MCF 10A (cell line): ENCODE measurements at regions not wholly inside any gene's neighbourhood (a gene's known extent, or its start where the extent isn't known, plus 50 kb on each side); places are given as distances from the start of the nearest gene placed in this dataset.

ENCODE experiments used
- BruUV-seq: library from RNA; stranded (reverse); fragments of 400-500 nt; replicated peaks from 2 replicates; lab custom pipeline; 2021; lab: Mats Ljungman, UMichigan
- CTCF ChIA-PET: fragments of 300-600 bp; sonication (Branson Sonifier 250); formaldehyde crosslinking; extraction: SDS; loops from one replicate; lab custom pipeline; 2021; ENCODE audit warnings: antibody characterized with exemption, inconsistent platforms; lab: Yijun Ruan, JAX
- POLR2A ChIA-PET: fragments of 300-600, 350-650 bp; sonication (Branson Sonifier 250); formaldehyde crosslinking; extraction: SDS; loops from one replicate; lab custom pipeline; 2020; ENCODE audit warnings: antibody characterized with exemption, inconsistent platforms; lab: Yijun Ruan, JAX
- DNase-seq: peaks from one replicate; pipeline ENCODE4 v3.0.0-alpha.2; 2018; ENCODE audit not compliant: unreplicated experiment
- H3K27ac Mint-ChIP-seq: one replicate; pipeline ENCODE4 v1.8.0; 2022; ENCODE audit warnings: mild to moderate bottlenecking, low read depth, mixed read lengths; ENCODE audit not compliant: unreplicated experiment
- H3K27me3 Mint-ChIP-seq: one replicate; pipeline ENCODE4 v1.8.0; 2022; ENCODE audit warnings: mixed read lengths; ENCODE audit not compliant: insufficient read depth, unreplicated experiment
- H3K36me3 Mint-ChIP-seq: one replicate; pipeline ENCODE4 v1.8.0; 2022; ENCODE audit warnings: mild to moderate bottlenecking, moderate library complexity, mixed read lengths; ENCODE audit not compliant: insufficient read depth, unreplicated experiment
- H3K4me1 Mint-ChIP-seq: one replicate; pipeline ENCODE4 v1.8.0; 2022; ENCODE audit warnings: mixed read lengths; ENCODE audit not compliant: insufficient read depth, unreplicated experiment
- H3K4me3 Mint-ChIP-seq: one replicate; pipeline ENCODE4 v1.8.0; 2022; ENCODE audit warnings: mild to moderate bottlenecking, moderate library complexity, mixed read lengths; ENCODE audit not compliant: unreplicated experiment
- H3K9me3 Mint-ChIP-seq: one replicate; pipeline ENCODE4 v1.8.0; 2022; ENCODE audit warnings: mixed read lengths; ENCODE audit not compliant: unreplicated experiment
- CTCF ChIP-seq: fragments of 200-600 bp; IDR thresholded peaks from one replicate; pipeline ENCODE4 v1.8.0; 2022; ENCODE audit warnings: antibody characterized with exemption, mild to moderate bottlenecking; ENCODE audit not compliant: unreplicated experiment
- intact Hi-C: fragments of 100-400 bp; cut with micrococcal nuclease; formaldehyde crosslinking; loops from 2 replicates; pipeline ENCODE4 v1.14.1; 2022

- no peak for TF ChIP-seq CTCF
- H3K36me3 Mint-ChIP-seq = no peaks in the 10 kb centered on the region
- BruUV-seq = no TSS peak
- H3K27ac Mint-ChIP-seq = no peak overlapping the region
- ChIA-PET POLR2A (no interaction called here), CTCF (no interaction called here)
- no peaks in the 10 kb centered on the region for H3K27me3 Mint-ChIP-seq
- H3K9me3 Mint-ChIP-seq = peaks cover 8% of the 10 kb centered on the region
- intact Hi-C loops = no loop called here
- no peaks in the 10 kb centered on the region for H3K4me1 Mint-ChIP-seq
- no peak overlapping the region for H3K4me3 Mint-ChIP-seq
- DNase-seq = no peak
These were observed 426.7 kb downstream of the KLHL13 start for GRCh38 chrX:117689956-117690355.

- H3K4me3 Mint-ChIP-seq = no peak overlapping the region
- H3K36me3 Mint-ChIP-seq = no peaks in the 10 kb centered on the region
- no peak for TF ChIP-seq CTCF
- ChIA-PET CTCF (no interaction called here), POLR2A (no interaction called here)
- H3K4me1 Mint-ChIP-seq = no peaks in the 10 kb centered on the region
- no peak overlapping the region for H3K27ac Mint-ChIP-seq
- no peaks in the 10 kb centered on the region for H3K27me3 Mint-ChIP-seq
- no peak for DNase-seq
- BruUV-seq = no TSS peak
- intact Hi-C loops = no loop called here
- no peaks in the 10 kb centered on the region for H3K9me3 Mint-ChIP-seq
These were observed 436.3 kb downstream of the KLHL13 start for GRCh38 chrX:117680286-117680685.

GRCh38 chrX:117653396-117653795, 463.2 kb downstream of the KLHL13 start:
- DNase-seq = no peak
- Mint-ChIP-seq H3K27me3 (no peaks in the 10 kb centered on the region), H3K4me1 (no peaks in the 10 kb centered on the region), H3K9me3 (peaks cover 23% of the 10 kb centered on the region), H3K27ac (no peak overlapping the region), H3K4me3 (no peak overlapping the region), H3K36me3 (no peaks in the 10 kb centered on the region)
- ChIA-PET CTCF (interaction anchor here (0.7 kb wide), 1 partner anchor 1015 kb away, joined by 3 read pairs; no protein-coding TSS in a partner anchor), POLR2A (no interaction called here)
- BruUV-seq = no TSS peak
- intact Hi-C loops = no loop called here
- TF ChIP-seq CTCF = no peak

GRCh38 chrX:117645639-117646038, 471.0 kb downstream of the KLHL13 start:
- H3K4me3 Mint-ChIP-seq = no peak overlapping the region
- no peaks in the 10 kb centered on the region for H3K4me1 Mint-ChIP-seq
- no TSS peak for BruUV-seq
- no peak for TF ChIP-seq CTCF
- H3K9me3 Mint-ChIP-seq = peaks cover 7% of the 10 kb centered on the region
- CTCF ChIA-PET = interaction anchor here (0.6 kb wide), 2 partner anchors 314 to 1250 kb away, joined by 3 to 4 read pairs; no protein-coding TSS in a partner anchor
- intact Hi-C loops = no loop called here
- POLR2A ChIA-PET = no interaction called here
- DNase-seq = no peak
- no peaks in the 10 kb centered on the region for H3K36me3 Mint-ChIP-seq
- H3K27ac Mint-ChIP-seq = no peak overlapping the region
- no peaks in the 10 kb centered on the region for H3K27me3 Mint-ChIP-seq
